Heart right ventricle (tissue), 16 donors: ENCODE measurements at regions not wholly inside any gene's neighbourhood (a gene's known extent, or its start where the extent isn't known, plus 50 kb on each side); places are given as distances from the start of the nearest gene placed in this dataset.

Experiments used
- ATAC-seq, 8 donors: fragments of 200-7000 bp; cut with Tn5 transposase; one replicate each; pipeline ENCODE4 v1.9.1; 2020; ENCODE audit warnings: mild to moderate bottlenecking in 8 of 8, moderate library complexity in 8 of 8, moderate number of reproducible peaks in 1 of 8
- DNase-seq, 2 donors: peaks; one replicate each; pipeline ENCODE4 v3.0.0-alpha.2; 2020
- H3K27ac ChIP-seq, 10 donors: fragments of 200-600 bp; sonication (generic) in 2 of 10; one replicate each; pipeline versions ENCODE4 v1.5.0 to v1.8.0; 2020 to 2022; ENCODE audit warnings: mild to moderate bottlenecking in 3 of 10
- H3K27me3 ChIP-seq, 7 donors: fragments of 200-600 bp; one replicate each; pipeline ENCODE4 v1.8.0; 2021 to 2022; ENCODE audit warnings: mild to moderate bottlenecking in 2 of 7
- H3K36me3 ChIP-seq, 9 donors: fragments of 200-600 bp; sonication (generic) in 1 of 9; one replicate each; pipeline versions ENCODE4 v1.5.0 to v1.8.0; 2020 to 2022; ENCODE audit warnings: mild to moderate bottlenecking in 2 of 9
- H3K4me1 ChIP-seq, 9 donors: fragments of 200-600 bp; sonication (generic) in 1 of 9; one replicate each; pipeline versions ENCODE4 v1.5.0 to v1.8.0; 2020 to 2022; ENCODE audit warnings: mild to moderate bottlenecking in 4 of 9
- H3K4me3 ChIP-seq, 10 donors: fragments of 200-600 bp; sonication (generic) in 2 of 10; one replicate each; pipeline versions ENCODE4 v1.5.0 to v1.8.0; 2020 to 2022; ENCODE audit warnings: mild to moderate bottlenecking in 7 of 10, moderate library complexity in 2 of 10
- H3K9me3 ChIP-seq, 11 donors: fragments of 200-600 bp in 10 of 11; sonication (generic) in 2 of 11; one replicate each; pipeline versions ENCODE4 v1.5.0 to v1.8.0; 2013 to 2022; ENCODE audit warnings: mild to moderate bottlenecking in 2 of 11, control low read depth in 1 of 11, moderate library complexity in 1 of 11
- CTCF ChIP-seq, 9 donors: fragments of 200-600 bp; sonication (generic) in 2 of 9; IDR thresholded peaks; one replicate each; pipeline versions ENCODE4 v1.5.0 to v1.8.0; 2021 to 2022; ENCODE audit warnings: antibody characterized with exemption in 9 of 9, mild to moderate bottlenecking in 5 of 9, moderate library complexity in 1 of 9
- WGBS, 2 donors: extraction: QIAGEN DNeasy Blood & Tissue Kit; methylation state at CpG; one replicate each; pipeline ENCODE4 v1.1.7; 2013; ENCODE audit warnings: inconsistent platforms in 1 of 2; 5-methylcytosine and 5-hydroxymethylcytosine counted together
- intact Hi-C, 10 donors: fragments of 100-400 bp; cut with DNase I; formaldehyde crosslinking; loops; one replicate each; pipeline versions ENCODE4 v1.11.1 to v1.14.2; 2022
- donor health status: Arrhythmogenic right ventricular cardiomyopathy.
- donor health status: ischemic (EF 13 %, LVEDD 7.1; RV severe dilation, severe dysfunction).
- donor health status: healthy with polysubstance abuse.
- donor health status: DM: no; HTN: yes; CAD: no.
- donor health status: DM: no; HTN: no; CAD: no.
- donor health status: ischemic (EF 25% LVEDD 6.9; RV normal size, moderate dysfunction).
- donor health status: ischemic (EF 25% LVEDD 5.7; RV mildly dilated, moderate dysfunction).
- donor health status: healthy.
- donor health status: DM: yes; HTN: yes; CAD: no.
- donor health status: Ischemic cardiomyopathy.
- donor health status: ischemic (EF 35%, LVEDD 5.7; RV mildly dilated, moderate dysfunction).
- donor health status: nonischemic (EF 11% LVEDD 7.7; RV severe dilation, severe dysfunction).
- donor health status: DM: yes; HTN: yes; CAD: no.
- donor health status: PGD.
- donor health status: ischemic (EF 29% LVEDD 5.4; RV normal size, mild dysfunction).
- donor health status: nonischemic (EF 23%, LVEDD 6.1; RV moderate dilation, normal function).

GRCh38 chr3:72011485-72011884 lies 226.5 kb upstream of the PROK2 start:
- Histone ChIP-seq H3K27ac (no peak overlapping the region), H3K9me3 (no peaks in the 10 kb centered on the region), H3K4me1 (peaks cover 0 to 27% (median 0%) of the 10 kb centered on the region in 9 donors), H3K27me3 (peaks cover 0 to 9% (median 0%) of the 10 kb centered on the region in 7 donors), H3K4me3 (no peak overlapping the region), H3K36me3 (no peaks in the 10 kb centered on the region)
- no peak for TF ChIP-seq CTCF (IDR thresholded peaks at IDR 0.05)
- WGBS, 2 donors = 84 to 87% methylated on average over 4 of the region's 4 CpGs
- intact Hi-C loops = no loop called here
- no peak for DNase-seq
- ATAC-seq = no peak

GRCh38 chr3:72009851-72010443 lies 225.0 kb upstream of the PROK2 start:
- ATAC-seq (peak in 4 of 8 donors; percentile 35 to 69 (median 44)), DNase-seq (no peak)
- whole genome bisulfite sequencing, 2 donors = 76 to 82% methylated on average over 8 of the region's 8 CpGs
- H3K27ac ChIP-seq = peak overlapping the region in 1 of 10 donors; percentile 68
- peaks cover 0 to 9% (median 0%) of the 10 kb centered on the region in 7 donors for H3K27me3 ChIP-seq
- intact Hi-C loops = no loop called here
- H3K4me1 ChIP-seq = peaks cover 0 to 27% (median 0%) of the 10 kb centered on the region in 9 donors
- TF ChIP-seq CTCF (IDR thresholded peaks at IDR 0.05) = no peak
- no peak overlapping the region for H3K4me3 ChIP-seq
- no peaks in the 10 kb centered on the region for H3K9me3 ChIP-seq
- no peaks in the 10 kb centered on the region for H3K36me3 ChIP-seq

GRCh38 chr3:72008226-72008996 lies 223.5 kb upstream of the PROK2 start:
- no peak for TF ChIP-seq CTCF (IDR thresholded peaks at IDR 0.05)
- H3K27ac ChIP-seq = peak overlapping the region in 1 of 10 donors; percentile 68
- H3K4me1 ChIP-seq = peaks cover 0 to 27% (median 0%) of the 10 kb centered on the region in 9 donors

GRCh38 chr3:72006631-72007556 lies 221.9 kb upstream of the PROK2 start:
- TF ChIP-seq CTCF (IDR thresholded peaks at IDR 0.05) = no peak
- Histone ChIP-seq H3K4me3 (no peak overlapping the region), H3K27ac (no peak overlapping the region), H3K36me3 (no peaks in the 10 kb centered on the region), H3K4me1 (peaks cover 0 to 27% (median 0%) of the 10 kb centered on the region in 9 donors), H3K27me3 (peaks cover 0 to 12% (median 0%) of the 10 kb centered on the region in 7 donors), H3K9me3 (no peaks in the 10 kb centered on the region)
- ATAC-seq = no peak
- WGBS, 2 donors = 93 to 94% methylated on average over 12 of the region's 12 CpGs
- DNase-seq = no peak
- intact Hi-C loops = no loop called here

More at GRCh38 chr3:72008226-72008996, 223.5 kb upstream of the PROK2 start:
- Histone ChIP-seq H3K9me3 (no peaks in the 10 kb centered on the region), H3K27me3 (peaks cover 0 to 9% (median 0%) of the 10 kb centered on the region in 7 donors), H3K36me3 (no peaks in the 10 kb centered on the region), H3K4me3 (no peak overlapping the region)
- ATAC-seq (peak in 3 of 8 donors; percentile 19 to 42 (median 35)), DNase-seq (no peak)
- intact Hi-C loops = no loop called here
- 85 to 89% methylated on average over 5 of the region's 5 CpGs for WGBS, 2 donors
